Testis (tissue), 2 donors: ENCODE measurements at regions not wholly inside any gene's neighbourhood (a gene's known extent, or its start where the extent isn't known, plus 50 kb on each side); places are given as distances from the start of the nearest gene placed in this dataset.

Source experiments
- CTCF ChIP-seq, 3 experiments: fragments of 450-650 bp in 2 of 3; fragments of 200-600 bp in 1 of 3; sonication (generic) in 1 of 3; IDR thresholded peaks; one replicate each; pipeline ENCODE4 v1.5.1; 2016 to 2019; ENCODE audit warnings: antibody characterized with exemption in 3 of 3, mild to moderate bottlenecking in 2 of 3, moderate library complexity in 1 of 3
- POLR2A ChIP-seq: fragments of 450-650 bp; IDR thresholded peaks from one replicate; pipeline ENCODE4 v1.6.1; 2017; ENCODE audit warnings: antibody characterized with exemption, mild to moderate bottlenecking, moderate library complexity

DNA sequence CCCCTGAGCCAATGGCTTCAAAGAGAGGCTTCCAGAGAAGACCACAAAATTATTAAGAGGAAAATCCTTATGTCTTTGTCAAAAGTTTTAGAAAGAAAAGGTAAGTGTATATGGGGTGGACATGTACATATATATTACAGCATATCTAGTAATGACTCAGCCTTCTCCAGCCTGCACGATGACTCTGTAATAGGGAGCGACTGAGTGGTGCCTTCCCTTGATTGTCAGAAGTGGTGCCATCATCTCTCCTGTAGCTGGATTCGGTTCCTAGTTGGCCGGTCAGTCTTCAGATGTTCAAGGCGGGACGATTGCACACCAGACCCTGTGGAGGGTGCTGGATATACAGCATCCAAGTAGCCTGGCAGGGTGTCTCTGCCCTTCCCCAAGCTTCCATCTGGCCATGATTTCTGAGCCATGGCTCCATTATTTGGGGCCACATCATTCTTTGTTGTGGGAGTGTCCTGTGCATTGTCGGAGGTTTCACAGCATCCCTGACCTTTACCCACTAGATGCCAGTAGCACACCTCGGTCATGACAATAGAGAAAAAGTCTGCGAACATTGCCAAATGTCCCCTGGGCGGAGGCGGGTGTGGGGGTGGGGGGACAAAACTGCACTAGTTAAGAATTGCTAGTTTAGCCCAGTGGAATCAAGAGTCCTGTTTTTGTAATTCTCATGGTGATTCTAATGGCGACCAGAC is 206.2 kb upstream of the KAZN start:
- TF ChIP-seq CTCF (IDR thresholded peaks at IDR 0.05) (no peak), POLR2A (no peak)
